Loucy (cell line): ENCODE measurements at regions not wholly inside any gene's neighbourhood (a gene's known extent, or its start where the extent isn't known, plus 50 kb on each side); places are given as distances from the start of the nearest gene placed in this dataset.

ENCODE experiments used
- H2AFZ ChIP-seq: fragments of 200-600 bp; sonication (generic); 2 replicates; pipeline ENCODE4 v1.6.0; 2016; ENCODE audit warnings: antibody characterized with exemption, mild to moderate bottlenecking, low read length, moderate library complexity
- H3F3A ChIP-seq: fragments of 200-600 bp; 2 replicates; pipeline ENCODE4 v1.6.0; 2016; ENCODE audit warnings: antibody characterized with exemption, low read depth, mild to moderate bottlenecking
- H3K27me3 ChIP-seq: fragments of 200-600 bp; sonication (generic); 2 replicates; pipeline ENCODE4 v1.6.1; 2014; ENCODE audit warnings: low read length, mild to moderate bottlenecking; ENCODE audit not compliant: insufficient read depth, poor library complexity, severe bottlenecking
- H3K36me3 ChIP-seq: fragments of 200-600 bp; sonication (generic); 2 replicates; pipeline ENCODE4 v1.6.1; 2016; ENCODE audit warnings: low read length; ENCODE audit not compliant: insufficient read depth
- H3K4me1 ChIP-seq: fragments of 200-600 bp; sonication (generic); 2 replicates; pipeline ENCODE4 v1.5.1; 2014; ENCODE audit warnings: low read length, mild to moderate bottlenecking; ENCODE audit not compliant: insufficient read depth, poor library complexity, severe bottlenecking
- H3K4me2 ChIP-seq: fragments of 200-600 bp; sonication (generic); 2 replicates; pipeline ENCODE4 v1.6.0; 2014; ENCODE audit warnings: antibody characterized with exemption, low read length, low read depth, mild to moderate bottlenecking; ENCODE audit not compliant: poor library complexity, severe bottlenecking
- H3K4me3 ChIP-seq: fragments of 200-600 bp; sonication (generic); 2 replicates; pipeline ENCODE4 v1.5.1; 2014; ENCODE audit warnings: low read length, mild to moderate bottlenecking, mixed read lengths; ENCODE audit not compliant: poor library complexity, severe bottlenecking
- H3K79me2 ChIP-seq: fragments of 200-600 bp; sonication (generic); 2 replicates; pipeline ENCODE4 v1.6.1; 2014; ENCODE audit warnings: low read length; ENCODE audit not compliant: insufficient read depth
- H3K9ac ChIP-seq: fragments of 200-600 bp; sonication (generic); 2 replicates; pipeline ENCODE4 v1.6.0; 2014; ENCODE audit warnings: mild to moderate bottlenecking, low read depth, low read length, moderate library complexity; ENCODE audit not compliant: poor library complexity, severe bottlenecking
- H3K9me2 ChIP-seq: fragments of 200-600 bp; sonication (generic); replicated peaks from 2 replicates; pipeline ENCODE4 v1.6.1; 2016; ENCODE audit warnings: low read depth, low read length, mixed read lengths
- H3K9me3 ChIP-seq: fragments of 200-600 bp; sonication (generic); 2 replicates; pipeline ENCODE4 v1.6.1; 2014; ENCODE audit warnings: mild to moderate bottlenecking, antibody characterized with exemption, low read length, low read depth; ENCODE audit not compliant: insufficient read depth
- H4K20me1 ChIP-seq: fragments of 200-600 bp; sonication (generic); 2 replicates; pipeline ENCODE4 v1.6.0; 2014; ENCODE audit warnings: antibody characterized with exemption, low read length, mild to moderate bottlenecking; ENCODE audit not compliant: insufficient read depth, poor library complexity, severe bottlenecking
- CTCF ChIP-seq: fragments of 200-600 bp; sonication (generic); conservative IDR thresholded peaks from 2 replicates; pipeline ENCODE4 v1.5.1; 2014; ENCODE audit warnings: mild to moderate bottlenecking, antibody characterized with exemption, low read length
- EZH2phosphoT487 ChIP-seq: fragments of 200-600 bp; IDR thresholded peaks from 2 replicates; pipeline ENCODE4 v1.6.1; 2018; ENCODE audit warnings: antibody characterized with exemption, mild to moderate bottlenecking, moderate library complexity, borderline replicate concordance

- Histone ChIP-seq H3K4me1 (peaks cover 7% of the 10 kb centered on the region), H3K9me3 (peaks cover 3% of the 10 kb centered on the region; the same call in 1 of the 2 replicates), H3K79me2 (no peaks in the 10 kb centered on the region), H3F3A (no peaks in the 10 kb centered on the region), H3K9me2 (no peaks in the 10 kb centered on the region), H3K4me3 (no peak overlapping the region), H3K9ac (no peak overlapping the region), H3K36me3 (no peaks in the 10 kb centered on the region), H3K4me2 (no peak overlapping the region), H2AFZ (no peak overlapping the region), H3K27me3 (no peaks in the 10 kb centered on the region), H4K20me1 (no peaks in the 10 kb centered on the region)
- TF ChIP-seq EZH2phosphoT487 (no peak), CTCF (no peak)
These were observed 142.7 kb upstream of the CD180 start for GRCh38 chr5:67339219-67339767.

DNA sequence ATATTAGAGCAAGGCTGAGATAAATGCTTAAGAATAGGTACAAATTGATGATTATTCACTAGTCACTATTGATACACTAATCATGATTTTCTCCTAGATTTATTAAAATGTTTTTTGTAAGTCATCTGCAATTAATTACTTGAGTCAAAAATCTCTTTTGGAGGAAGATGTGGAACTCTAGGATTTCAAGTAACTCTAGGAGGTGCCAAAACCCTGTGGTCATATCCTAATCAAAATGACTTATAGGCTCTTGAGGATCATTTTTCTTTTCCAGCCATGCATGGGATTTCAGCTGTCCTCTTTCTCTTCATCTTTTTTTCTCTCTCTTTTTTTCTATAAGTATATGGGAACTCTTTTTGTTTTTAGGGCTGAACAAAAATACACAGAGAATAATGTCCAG, 141.8 kb upstream of the CD180 start:
- H3K4me2 ChIP-seq = no peak overlapping the region
- H3K36me3 ChIP-seq = no peaks in the 10 kb centered on the region
- H2AFZ ChIP-seq = no peak overlapping the region
- no peaks in the 10 kb centered on the region for H3K27me3 ChIP-seq
- H3K9me2 ChIP-seq = no peaks in the 10 kb centered on the region
- H3K9ac ChIP-seq = no peak overlapping the region
- H3K4me3 ChIP-seq = no peak overlapping the region
- no peaks in the 10 kb centered on the region for H4K20me1 ChIP-seq
- no peaks in the 10 kb centered on the region for H3K79me2 ChIP-seq
- no peaks in the 10 kb centered on the region for H3F3A ChIP-seq
- H3K4me1 ChIP-seq = peaks cover 7% of the 10 kb centered on the region
- TF ChIP-seq EZH2phosphoT487 (no peak), CTCF (no peak)
- no peaks in the 10 kb centered on the region for H3K9me3 ChIP-seq

- Histone ChIP-seq H3F3A (no peaks in the 10 kb centered on the region), H4K20me1 (no peaks in the 10 kb centered on the region), H3K36me3 (no peaks in the 10 kb centered on the region), H3K4me2 (no peak overlapping the region), H2AFZ (peak overlapping the region; percentile 48; the same call in 1 of the 2 replicates), H3K9me2 (no peaks in the 10 kb centered on the region), H3K27me3 (no peaks in the 10 kb centered on the region), H3K79me2 (no peaks in the 10 kb centered on the region), H3K4me3 (no peak overlapping the region), H3K4me1 (peaks cover 7% of the 10 kb centered on the region), H3K9ac (no peak overlapping the region), H3K9me3 (no peaks in the 10 kb centered on the region)
- TF ChIP-seq EZH2phosphoT487 (no peak), CTCF (no peak)
These were observed 141.2 kb upstream of the CD180 start for GRCh38 chr5:67337751-67338150.
